Thyroid gland (tissue), 4 donors: ENCODE measurements at regions not wholly inside any gene's neighbourhood (a gene's known extent, or its start where the extent isn't known, plus 50 kb on each side); places are given as distances from the start of the nearest gene placed in this dataset.

Experiments used
- CTCF ChIP-seq, 6 experiments: fragments of 200-600 bp in 3 of 6; fragments of 450-650 bp in 3 of 6; sonication (generic) in 3 of 6; IDR thresholded peaks; one replicate each; pipeline ENCODE4 v1.5.1; 2016 to 2019; ENCODE audit warnings: antibody characterized with exemption in 6 of 6, mild to moderate bottlenecking in 2 of 6, inconsistent platforms in 1 of 6, moderate library complexity in 1 of 6
- POLR2A ChIP-seq, 2 donors: fragments of 450-650 bp; IDR thresholded peaks; one replicate each; pipeline ENCODE4 v1.6.1; 2017; ENCODE audit warnings: antibody characterized with exemption in 2 of 2, mild to moderate bottlenecking in 2 of 2, moderate library complexity in 1 of 2

GRCh38 chr10:59560990-59561389 is 148.7 kb downstream of the SLC16A9 start:
- TF ChIP-seq CTCF (IDR thresholded peaks at IDR 0.05) (no peak), POLR2A (IDR thresholded peaks at IDR 0.05) (no peak)
